ENCODE measurements at regions not wholly inside any gene's neighbourhood (a gene's known extent, or its start where the extent isn't known, plus 50 kb on each side); places are given as distances from the start of the nearest gene placed in this dataset.

DNA sequence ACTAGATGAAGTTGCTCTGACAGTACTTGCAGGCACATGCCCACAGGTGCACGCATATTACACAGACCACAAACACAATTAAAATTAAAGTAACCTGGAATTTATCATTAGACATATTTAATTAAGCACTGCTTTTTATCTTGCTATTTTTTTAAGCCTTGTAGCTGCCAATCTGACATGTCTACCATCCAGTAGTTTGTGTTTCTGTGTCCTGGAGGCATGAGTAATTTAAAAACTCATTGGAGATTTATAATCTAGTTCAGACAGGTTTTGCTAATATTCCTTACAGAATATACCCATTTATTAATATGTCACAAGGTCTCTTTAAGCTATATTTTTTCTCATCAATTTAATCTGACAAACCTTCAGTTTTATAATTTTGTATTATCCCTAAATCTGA is 445.0 kb upstream of the KLF6 start:
- POLR2A ChIA-PET = interaction anchor here (0.6 kb wide), 1 partner anchor 42 kb away, joined by 3 read pairs; no protein-coding TSS in a partner anchor
- H3K27ac ChIP-seq (ENCODE audit: extremely low read depth, low read depth, low read length) = no peak overlapping the region
- no peak overlapping the region for H2AFZ ChIP-seq (ENCODE audit: low read depth, low read length)
- no peak overlapping the region for H3K9ac ChIP-seq (ENCODE audit: insufficient read depth in 1 of 2, low read depth in 2 of 2, low read length in 2 of 2)
- ATAC-seq (no peak), DNase-seq (ENCODE audit: extremely low read depth in 1 of 4, low spot score in 3 of 4) (no peak), FAIRE-seq (no peak)
- no peaks in the 10 kb centered on the region for H3K9me3 ChIP-seq (replicated peaks; ENCODE audit: control insufficient read depth, insufficient read depth, low read depth, low read length)
- intact Hi-C loops (cut with micrococcal nuclease) (no loop called here), in situ Hi-C loops (cut with MboI) (no loop called here)
- H3K4me2 ChIP-seq (ENCODE audit: insufficient read depth, low read length) = no peak overlapping the region
- H3K4me3 ChIP-seq = no peak overlapping the region
- CTCF ChIA-PET (ENCODE audit: low intra/inter-chr PET ratio) = no interaction called here
- no TSS peak for BruUV-seq (replicated peaks)
- no peaks in the 10 kb centered on the region for H3K9me1 ChIP-seq (ENCODE audit: control insufficient read depth, insufficient read depth, low read length)
- H3K36me3 ChIP-seq (ENCODE audit: control insufficient read depth, insufficient read depth, low read length) = no peaks in the 10 kb centered on the region
- WGBS (ENCODE audit: insufficient coverage, low coverage, missing lambda C conversion rate) = 6% methylated on average over 1 of the region's 1 CpG
- H3K4me1 ChIP-seq (replicated peaks in 1 of 2; ENCODE audit: control insufficient read depth in 2 of 2, insufficient read depth in 2 of 2, low read length in 2 of 2) = no peaks in the 10 kb centered on the region
- no peaks in the 10 kb centered on the region for H3K27me3 ChIP-seq (ENCODE audit: control insufficient read depth in 2 of 2, insufficient read depth in 2 of 2, low read length in 2 of 2)
- no peaks in the 10 kb centered on the region for H4K20me1 ChIP-seq (replicated peaks; ENCODE audit: control insufficient read depth, insufficient read depth, low read length)
- no peaks in the 10 kb centered on the region for H3K79me2 ChIP-seq (ENCODE audit: control insufficient read depth, insufficient read depth, low read length)
- TF ChIP-seq, protein P1, sequence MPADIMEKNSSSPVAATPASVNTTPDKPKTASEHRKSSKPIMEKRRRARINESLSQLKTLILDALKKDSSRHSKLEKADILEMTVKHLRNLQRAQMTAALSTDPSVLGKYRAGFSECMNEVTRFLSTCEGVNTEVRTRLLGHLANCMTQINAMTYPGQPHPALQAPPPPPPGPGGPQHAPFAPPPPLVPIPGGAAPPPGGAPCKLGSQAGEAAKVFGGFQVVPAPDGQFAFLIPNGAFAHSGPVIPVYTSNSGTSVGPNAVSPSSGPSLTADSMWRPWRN (IDR thresholded peaks at IDR 0.05; ENCODE audit: low read depth) = no peak
- TF ChIP-seq, protein P2, sequence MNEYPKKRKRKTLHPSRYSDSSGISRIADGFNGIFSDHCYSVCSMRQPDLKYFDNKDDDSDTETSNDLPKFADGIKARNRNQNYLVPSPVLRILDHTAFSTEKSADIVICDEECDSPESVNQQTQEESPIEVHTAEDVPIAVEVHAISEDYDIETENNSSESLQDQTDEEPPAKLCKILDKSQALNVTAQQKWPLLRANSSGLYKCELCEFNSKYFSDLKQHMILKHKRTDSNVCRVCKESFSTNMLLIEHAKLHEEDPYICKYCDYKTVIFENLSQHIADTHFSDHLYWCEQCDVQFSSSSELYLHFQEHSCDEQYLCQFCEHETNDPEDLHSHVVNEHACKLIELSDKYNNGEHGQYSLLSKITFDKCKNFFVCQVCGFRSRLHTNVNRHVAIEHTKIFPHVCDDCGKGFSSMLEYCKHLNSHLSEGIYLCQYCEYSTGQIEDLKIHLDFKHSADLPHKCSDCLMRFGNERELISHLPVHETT (CRISPR knock-in tag; conservative IDR thresholded peaks at IDR 0.05 in 1 of 2, IDR thresholded peaks at IDR 0.05 in 1 of 2) = no peak
- TF ChIP-seq, protein P3, sequence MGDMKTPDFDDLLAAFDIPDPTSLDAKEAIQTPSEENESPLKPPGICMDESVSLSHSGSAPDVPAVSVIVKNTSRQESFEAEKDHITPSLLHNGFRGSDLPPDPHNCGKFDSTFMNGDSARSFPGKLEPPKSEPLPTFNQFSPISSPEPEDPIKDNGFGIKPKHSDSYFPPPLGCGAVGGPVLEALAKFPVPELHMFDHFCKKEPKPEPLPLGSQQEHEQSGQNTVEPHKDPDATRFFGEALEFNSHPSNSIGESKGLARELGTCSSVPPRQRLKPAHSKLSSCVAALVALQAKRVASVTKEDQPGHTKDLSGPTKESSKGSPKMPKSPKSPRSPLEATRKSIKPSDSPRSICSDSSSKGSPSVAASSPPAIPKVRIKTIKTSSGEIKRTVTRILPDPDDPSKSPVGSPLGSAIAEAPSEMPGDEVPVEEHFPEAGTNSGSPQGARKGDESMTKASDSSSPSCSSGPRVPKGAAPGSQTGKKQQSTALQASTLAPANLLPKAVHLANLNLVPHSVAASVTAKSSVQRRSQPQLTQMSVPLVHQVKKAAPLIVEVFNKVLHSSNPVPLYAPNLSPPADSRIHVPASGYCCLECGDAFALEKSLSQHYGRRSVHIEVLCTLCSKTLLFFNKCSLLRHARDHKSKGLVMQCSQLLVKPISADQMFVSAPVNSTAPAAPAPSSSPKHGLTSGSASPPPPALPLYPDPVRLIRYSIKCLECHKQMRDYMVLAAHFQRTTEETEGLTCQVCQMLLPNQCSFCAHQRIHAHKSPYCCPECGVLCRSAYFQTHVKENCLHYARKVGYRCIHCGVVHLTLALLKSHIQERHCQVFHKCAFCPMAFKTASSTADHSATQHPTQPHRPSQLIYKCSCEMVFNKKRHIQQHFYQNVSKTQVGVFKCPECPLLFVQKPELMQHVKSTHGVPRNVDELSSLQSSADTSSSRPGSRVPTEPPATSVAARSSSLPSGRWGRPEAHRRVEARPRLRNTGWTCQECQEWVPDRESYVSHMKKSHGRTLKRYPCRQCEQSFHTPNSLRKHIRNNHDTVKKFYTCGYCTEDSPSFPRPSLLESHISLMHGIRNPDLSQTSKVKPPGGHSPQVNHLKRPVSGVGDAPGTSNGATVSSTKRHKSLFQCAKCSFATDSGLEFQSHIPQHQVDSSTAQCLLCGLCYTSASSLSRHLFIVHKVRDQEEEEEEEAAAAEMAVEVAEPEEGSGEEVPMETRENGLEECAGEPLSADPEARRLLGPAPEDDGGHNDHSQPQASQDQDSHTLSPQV (IDR thresholded peaks at IDR 0.05) = no peak
- no peak for TF ChIP-seq CBX3 (IDR thresholded peaks at IDR 0.05; ENCODE audit: borderline replicate concordance in 1 of 2, low read length in 2 of 2)
- TF ChIP-seq, protein P4, sequence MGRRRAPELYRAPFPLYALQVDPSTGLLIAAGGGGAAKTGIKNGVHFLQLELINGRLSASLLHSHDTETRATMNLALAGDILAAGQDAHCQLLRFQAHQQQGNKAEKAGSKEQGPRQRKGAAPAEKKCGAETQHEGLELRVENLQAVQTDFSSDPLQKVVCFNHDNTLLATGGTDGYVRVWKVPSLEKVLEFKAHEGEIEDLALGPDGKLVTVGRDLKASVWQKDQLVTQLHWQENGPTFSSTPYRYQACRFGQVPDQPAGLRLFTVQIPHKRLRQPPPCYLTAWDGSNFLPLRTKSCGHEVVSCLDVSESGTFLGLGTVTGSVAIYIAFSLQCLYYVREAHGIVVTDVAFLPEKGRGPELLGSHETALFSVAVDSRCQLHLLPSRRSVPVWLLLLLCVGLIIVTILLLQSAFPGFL (CRISPR knock-in tag; IDR thresholded peaks at IDR 0.05) = no peak
- no peak for TF ChIP-seq ETS2 (tag; IDR thresholded peaks at IDR 0.05; ENCODE audit: borderline replicate concordance, poor library complexity, severe bottlenecking)
- TF ChIP-seq PURB (CRISPR knock-in tag; IDR thresholded peaks at IDR 0.05; ENCODE audit: low read depth) = no peak
- no peak for TF ChIP-seq ZNF79 (CRISPR knock-in tag; IDR thresholded peaks at IDR 0.05; ENCODE audit: low read depth)
- TF ChIP-seq, protein P5, sequence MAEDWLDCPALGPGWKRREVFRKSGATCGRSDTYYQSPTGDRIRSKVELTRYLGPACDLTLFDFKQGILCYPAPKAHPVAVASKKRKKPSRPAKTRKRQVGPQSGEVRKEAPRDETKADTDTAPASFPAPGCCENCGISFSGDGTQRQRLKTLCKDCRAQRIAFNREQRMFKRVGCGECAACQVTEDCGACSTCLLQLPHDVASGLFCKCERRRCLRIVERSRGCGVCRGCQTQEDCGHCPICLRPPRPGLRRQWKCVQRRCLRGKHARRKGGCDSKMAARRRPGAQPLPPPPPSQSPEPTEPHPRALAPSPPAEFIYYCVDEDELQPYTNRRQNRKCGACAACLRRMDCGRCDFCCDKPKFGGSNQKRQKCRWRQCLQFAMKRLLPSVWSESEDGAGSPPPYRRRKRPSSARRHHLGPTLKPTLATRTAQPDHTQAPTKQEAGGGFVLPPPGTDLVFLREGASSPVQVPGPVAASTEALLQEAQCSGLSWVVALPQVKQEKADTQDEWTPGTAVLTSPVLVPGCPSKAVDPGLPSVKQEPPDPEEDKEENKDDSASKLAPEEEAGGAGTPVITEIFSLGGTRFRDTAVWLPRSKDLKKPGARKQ (CRISPR knock-in tag; IDR thresholded peaks at IDR 0.05) = no peak
- TF ChIP-seq PRMT5 (CRISPR knock-in tag; IDR thresholded peaks at IDR 0.05) = no peak
- no peak for TF ChIP-seq EGR1 (conservative IDR thresholded peaks at IDR 0.05)

Measured in K562 (cell line).